Esophagus squamous epithelium (tissue), 4 donors: ENCODE measurements at regions not wholly inside any gene's neighbourhood (a gene's known extent, or its start where the extent isn't known, plus 50 kb on each side); places are given as distances from the start of the nearest gene placed in this dataset.

Experiments used
- POLR2A ChIP-seq, 4 donors: fragments of 450-650 bp; IDR thresholded peaks; one replicate each; pipeline ENCODE4 v1.6.1; 2017; ENCODE audit warnings: antibody characterized with exemption in 4 of 4, mild to moderate bottlenecking in 4 of 4, moderate library complexity in 3 of 4
- TF ChIP-seq, protein P1 (sequence below), 6 experiments: fragments of 450-650 bp in 4 of 6; fragments of 200-600 bp in 2 of 6; sonication (generic) in 2 of 6; IDR thresholded peaks; one replicate each; pipeline ENCODE4 v1.5.1; 2016 to 2019; ENCODE audit warnings: antibody characterized with exemption in 6 of 6, mild to moderate bottlenecking in 4 of 6, moderate library complexity in 4 of 6

DNA sequence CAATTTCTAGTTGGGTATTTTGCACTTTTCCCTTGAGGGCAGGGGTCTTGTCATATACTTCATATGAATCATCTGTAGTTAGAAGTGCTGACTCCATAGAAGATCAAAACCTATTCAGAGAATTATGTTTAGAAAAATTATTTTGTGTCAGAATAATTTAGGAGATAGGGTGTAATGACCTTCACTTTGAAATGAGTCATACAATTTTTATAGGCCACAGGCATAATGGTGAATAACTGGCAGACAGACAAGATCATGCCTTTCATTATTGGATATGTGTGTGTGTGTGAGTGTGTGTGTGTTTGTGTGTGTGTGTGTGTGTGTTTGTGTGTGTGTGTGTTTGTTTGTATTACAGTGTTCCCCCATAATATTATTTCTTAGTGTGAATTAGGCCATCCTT, 523.0 kb downstream of the ANKRD7 start:
- TF ChIP-seq, protein P1, sequence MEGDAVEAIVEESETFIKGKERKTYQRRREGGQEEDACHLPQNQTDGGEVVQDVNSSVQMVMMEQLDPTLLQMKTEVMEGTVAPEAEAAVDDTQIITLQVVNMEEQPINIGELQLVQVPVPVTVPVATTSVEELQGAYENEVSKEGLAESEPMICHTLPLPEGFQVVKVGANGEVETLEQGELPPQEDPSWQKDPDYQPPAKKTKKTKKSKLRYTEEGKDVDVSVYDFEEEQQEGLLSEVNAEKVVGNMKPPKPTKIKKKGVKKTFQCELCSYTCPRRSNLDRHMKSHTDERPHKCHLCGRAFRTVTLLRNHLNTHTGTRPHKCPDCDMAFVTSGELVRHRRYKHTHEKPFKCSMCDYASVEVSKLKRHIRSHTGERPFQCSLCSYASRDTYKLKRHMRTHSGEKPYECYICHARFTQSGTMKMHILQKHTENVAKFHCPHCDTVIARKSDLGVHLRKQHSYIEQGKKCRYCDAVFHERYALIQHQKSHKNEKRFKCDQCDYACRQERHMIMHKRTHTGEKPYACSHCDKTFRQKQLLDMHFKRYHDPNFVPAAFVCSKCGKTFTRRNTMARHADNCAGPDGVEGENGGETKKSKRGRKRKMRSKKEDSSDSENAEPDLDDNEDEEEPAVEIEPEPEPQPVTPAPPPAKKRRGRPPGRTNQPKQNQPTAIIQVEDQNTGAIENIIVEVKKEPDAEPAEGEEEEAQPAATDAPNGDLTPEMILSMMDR (IDR thresholded peaks at IDR 0.05) = no peak
- TF ChIP-seq POLR2A (IDR thresholded peaks at IDR 0.05) = no peak
